ENCODE measurements at regions not wholly inside any gene's neighbourhood (a gene's known extent, or its start where the extent isn't known, plus 50 kb on each side); places are given as distances from the start of the nearest gene placed in this dataset.

DNA sequence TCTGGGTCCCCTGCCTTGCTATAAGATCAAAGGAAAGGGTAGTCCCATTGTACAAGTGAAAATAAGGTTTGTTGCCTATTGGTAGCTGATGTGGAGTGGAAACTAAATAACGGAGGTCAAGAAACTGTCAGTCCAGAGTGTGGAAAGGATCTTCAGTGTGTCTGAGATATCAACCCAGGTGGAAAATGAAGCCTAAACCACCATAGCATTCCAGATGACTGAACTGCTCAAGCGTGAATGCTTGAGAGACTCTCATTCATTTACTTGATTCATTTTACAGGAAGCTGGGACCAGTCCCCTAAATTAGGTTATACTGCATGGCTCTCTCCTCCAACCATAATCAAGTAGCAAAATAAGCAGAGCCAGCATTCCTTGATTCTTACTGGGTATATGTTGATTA lies 116.0 kb upstream of the SLC28A3 start:
- no peak for DNase-seq

DNA sequence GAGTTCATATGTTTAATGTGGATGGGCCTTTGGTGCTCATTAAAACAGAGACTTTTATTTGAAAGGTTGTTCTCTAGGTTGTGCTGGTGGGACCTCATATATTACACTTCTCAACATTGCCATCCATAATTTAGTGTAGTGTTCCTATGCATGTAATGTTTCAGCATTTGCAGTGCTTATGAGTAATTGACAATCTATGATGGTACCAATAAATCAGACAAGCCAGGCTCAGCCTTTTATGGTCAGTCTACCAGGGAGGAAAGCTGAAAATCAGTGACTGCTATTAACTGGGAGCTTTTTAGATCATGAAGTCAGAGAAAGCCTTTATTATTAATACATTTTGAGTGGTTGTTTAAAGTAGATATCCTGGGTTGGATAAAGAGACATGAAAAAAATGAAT lies 120.1 kb upstream of the SLC28A3 start:
- DNase-seq = no peak

DNA sequence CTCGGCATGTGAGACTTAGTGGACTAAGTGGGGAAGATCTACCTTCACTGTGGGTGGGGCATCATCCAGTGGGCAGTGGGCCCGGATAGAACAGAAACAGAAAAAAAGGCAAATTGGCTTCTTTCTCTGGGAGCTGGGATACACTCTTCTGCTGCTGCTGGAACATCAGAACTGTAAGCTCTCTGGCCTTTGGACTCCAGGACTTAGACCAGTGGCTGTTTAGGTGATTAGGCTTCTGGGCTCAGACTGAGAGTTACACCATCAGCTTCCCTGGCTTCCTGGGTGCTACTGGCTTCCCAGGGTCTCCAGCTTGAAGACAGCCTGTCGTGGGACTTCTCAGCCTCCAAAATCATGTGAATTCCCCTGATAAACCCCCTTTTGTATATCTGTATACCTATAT lies 122.7 kb upstream of the SLC28A3 start:
- DNase-seq = no peak

DNA sequence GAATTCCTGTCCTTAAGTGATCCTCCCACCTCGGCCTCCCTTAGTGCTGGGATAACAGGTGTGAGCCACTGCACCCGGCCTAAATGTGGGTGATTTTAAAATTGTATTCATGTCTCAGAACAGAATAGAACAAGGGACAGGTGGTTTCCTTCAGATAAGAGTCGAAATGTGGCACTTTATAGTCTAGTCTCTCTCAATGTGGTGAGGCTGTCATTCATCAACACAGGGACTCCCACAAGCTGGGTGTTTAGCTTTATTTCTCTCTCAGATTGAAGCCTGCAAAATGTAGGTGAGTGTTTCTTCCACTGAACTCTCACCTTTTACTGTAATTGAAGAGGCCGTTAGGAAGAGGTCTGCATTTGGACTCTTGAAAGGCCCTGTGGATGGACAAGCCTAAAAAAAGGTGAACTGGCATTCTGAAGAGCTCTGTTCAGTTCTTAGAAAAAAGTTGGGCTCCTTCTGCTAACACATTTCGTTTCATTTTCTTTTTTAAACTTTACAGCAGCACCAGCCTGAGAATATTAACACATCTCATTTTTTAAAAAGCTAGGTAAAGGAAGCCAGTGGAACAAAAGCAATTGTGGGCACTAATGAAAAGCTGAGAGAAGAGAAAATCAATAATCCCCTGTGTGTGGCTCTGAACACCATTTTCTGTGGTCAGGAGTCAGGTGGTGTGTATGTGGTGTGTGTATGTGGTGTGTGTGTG lies 126.2 kb upstream of the SLC28A3 start:
- no peak for DNase-seq

- no peak for DNase-seq
Observed at GRCh38 chr9:84471816-84472215, 131.3 kb upstream of the SLC28A3 start.

- no peak for DNase-seq
Observed at GRCh38 chr9:84478996-84479395, 138.4 kb upstream of the SLC28A3 start.

GRCh38 chr9:84480071-84480470 lies 139.5 kb upstream of the SLC28A3 start:
- DNase-seq = no peak

DNA sequence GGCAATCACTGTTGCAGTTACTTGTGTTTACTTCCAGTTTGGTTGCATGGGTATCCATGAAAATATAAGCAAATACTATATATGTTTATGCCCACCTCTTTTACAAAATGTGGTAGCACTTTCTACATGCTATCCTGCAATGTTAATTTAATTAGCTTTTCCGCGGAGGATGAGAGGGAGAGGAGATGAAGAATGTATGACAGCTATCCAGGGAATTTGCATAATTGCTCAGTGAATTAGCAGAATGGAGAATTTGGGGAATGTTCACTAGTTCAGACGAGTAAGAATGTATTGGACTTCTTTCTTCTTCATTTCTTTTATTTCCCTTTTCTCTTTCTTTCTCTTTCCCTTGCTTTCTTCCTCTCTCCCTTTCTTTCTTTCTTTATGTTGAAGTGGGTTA lies 140.7 kb upstream of the SLC28A3 start:
- DNase-seq = no peak

GRCh38 chr9:84481636-84482218 lies 141.2 kb upstream of the SLC28A3 start:
- DNase-seq = no peak

GRCh38 chr9:84482607-84483006 lies 142.0 kb upstream of the SLC28A3 start:
- DNase-seq = no peak

GRCh38 chr9:84484172-84484571 lies 143.6 kb upstream of the SLC28A3 start:
- DNase-seq = no peak

GRCh38 chr9:84485539-84485938 lies 145.0 kb upstream of the SLC28A3 start:
- DNase-seq = no peak

DNA sequence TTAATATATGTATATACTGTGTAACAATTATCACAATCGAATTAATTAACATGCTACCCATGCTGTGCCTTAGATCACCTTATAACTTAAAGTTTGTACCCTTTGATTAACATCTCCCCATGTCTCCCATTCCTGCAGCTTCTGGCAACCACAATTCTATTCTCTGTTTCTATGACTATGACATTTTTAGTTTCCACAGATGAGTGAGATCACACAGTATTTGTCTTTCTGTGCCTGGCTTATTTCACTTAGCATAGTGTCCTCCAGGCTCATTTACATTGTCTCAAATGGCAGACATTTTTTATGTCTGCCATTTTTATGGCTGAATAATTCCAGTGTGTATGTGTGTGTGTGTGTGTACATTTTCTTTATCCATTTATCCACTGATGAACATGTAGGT lies 146.1 kb upstream of the SLC28A3 start:
- no peak for DNase-seq

GRCh38 chr9:84490206-84490841 lies 149.8 kb upstream of the SLC28A3 start:
- DNase-seq = no peak

DNA sequence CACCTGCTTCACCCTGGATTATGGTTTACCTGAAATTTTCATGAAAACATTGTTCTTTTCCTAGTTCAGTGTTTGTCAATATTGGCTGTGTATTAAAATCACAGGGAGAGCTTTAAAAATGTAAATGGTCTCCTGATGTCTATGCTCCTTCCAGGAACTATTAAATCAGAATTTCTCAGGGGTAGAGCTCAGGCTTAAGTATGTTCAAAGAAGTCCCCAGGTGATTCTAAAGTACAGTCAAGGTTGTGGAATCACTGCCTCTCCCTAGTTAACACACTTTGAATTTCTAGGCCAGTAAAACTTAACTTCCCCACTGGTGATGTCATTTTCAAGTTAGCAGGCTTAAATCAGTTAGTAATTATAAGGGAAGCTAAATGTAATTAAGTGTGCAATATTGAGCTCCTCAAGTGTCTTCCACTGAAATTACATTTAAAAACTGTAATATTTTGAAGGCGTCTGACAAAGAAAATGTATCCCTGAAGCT lies 150.3 kb upstream of the SLC28A3 start:
- DNase-seq = no peak

DNA sequence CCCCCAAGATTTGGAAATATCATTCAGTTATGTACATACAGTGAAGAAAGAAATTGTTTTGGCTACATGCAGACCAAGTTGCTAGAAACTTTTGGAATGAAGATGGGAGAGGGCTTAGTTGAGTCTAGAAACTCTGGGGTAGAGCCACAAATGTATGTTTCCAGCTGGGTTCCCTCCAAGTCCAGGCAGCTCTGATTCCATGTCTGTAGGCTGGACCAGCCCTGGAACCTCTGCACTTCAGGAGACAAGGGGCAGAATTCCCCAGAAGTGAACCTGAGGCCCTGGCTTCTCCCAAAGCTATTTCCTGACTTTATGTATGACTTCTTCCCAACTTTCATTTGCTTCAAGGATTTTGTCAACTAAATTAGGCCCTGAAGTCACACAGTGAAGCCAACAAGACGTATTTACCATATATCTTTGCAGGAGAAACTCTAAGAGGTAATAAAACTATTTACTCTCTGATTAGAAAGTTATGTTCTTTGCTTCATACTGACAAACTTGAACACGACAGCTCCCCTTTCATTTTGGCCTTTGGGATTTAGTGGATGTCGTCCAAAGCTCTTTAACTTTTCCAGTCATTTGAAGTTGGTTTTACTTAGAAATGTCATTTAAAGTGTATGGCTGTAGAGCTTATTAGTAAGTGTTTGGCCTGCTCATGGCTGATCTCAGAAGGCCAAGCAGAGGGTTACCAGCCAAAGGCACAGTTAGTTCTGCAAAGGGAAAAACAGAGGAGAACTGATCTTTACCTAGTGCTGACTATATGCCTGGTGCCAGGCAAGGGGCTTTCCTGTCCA lies 152.0 kb upstream of the SLC28A3 start:
- no peak for DNase-seq

GRCh38 chr9:84493284-84493947 lies 152.9 kb upstream of the SLC28A3 start:
- DNase-seq = no peak

DNA sequence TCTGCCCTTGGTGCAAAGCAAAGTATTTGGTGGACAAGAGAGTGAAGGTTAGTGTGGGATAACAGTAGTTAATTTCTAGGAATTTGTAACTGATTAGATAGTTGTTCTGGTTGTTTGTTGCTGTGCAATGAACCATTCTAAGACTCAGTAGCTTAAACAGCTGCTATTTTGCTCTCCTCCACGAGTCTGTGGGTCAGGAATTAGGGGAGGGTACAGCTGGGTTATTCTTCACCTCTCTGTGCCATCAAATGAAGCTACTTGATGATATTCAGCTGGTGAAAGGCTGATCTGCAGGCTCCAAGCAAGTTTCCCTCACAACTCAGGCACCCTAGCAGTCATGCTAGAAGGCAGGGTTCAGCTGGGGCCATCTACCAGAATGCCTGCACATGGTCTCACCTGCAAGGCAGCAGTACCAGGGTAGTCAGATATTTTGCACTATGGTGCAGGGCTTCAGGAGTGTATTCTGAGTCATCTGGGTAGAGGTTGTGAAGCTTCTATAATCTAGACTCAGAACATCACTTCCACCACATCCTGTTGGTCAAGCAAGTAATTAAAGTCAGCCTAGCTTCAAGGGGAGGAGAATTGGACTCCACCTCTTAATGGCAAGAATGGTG lies 159.5 kb upstream of the SLC28A3 start:
- no peak for DNase-seq

- no peak for DNase-seq
Observed at GRCh38 chr9:84500826-84501225, 160.3 kb upstream of the SLC28A3 start.

DNA sequence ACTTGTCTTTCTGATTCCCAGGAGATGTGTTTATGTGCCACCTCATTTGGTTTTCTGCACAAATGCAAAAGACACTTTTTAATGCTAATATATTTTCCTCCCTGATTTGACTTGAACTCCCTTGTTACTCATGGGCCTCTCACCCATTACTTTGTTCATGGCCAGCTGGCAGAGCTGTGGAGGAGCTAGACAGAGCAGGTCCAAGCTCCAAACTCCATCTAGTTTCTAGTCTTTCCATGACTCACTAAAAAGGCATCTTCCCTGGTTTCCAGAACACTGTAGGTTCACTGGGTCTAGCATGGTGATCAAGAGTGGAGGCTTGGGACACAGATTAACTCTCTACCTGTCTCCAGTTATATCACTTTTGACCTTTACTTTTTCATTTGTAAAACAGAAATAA lies 161.0 kb upstream of the SLC28A3 start:
- DNase-seq = no peak

DNA sequence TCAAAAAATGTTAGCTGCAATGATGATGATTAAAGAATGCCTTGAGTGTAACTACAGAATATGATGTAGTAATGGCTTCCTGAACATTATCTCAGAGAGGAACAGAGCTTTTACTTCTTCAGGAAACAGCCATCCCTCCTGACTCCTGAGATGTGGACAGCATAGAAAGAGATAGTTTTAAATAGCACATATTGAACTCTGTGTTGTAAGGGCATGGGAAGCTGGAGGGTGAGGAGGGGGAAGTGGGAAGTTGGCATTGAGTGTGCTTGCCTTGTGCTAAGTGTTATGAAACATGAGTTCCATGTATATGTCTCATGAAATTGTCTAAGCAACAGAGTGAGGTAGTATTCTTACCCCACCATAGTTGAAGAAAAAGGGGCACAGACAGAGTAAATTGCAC lies 161.5 kb upstream of the SLC28A3 start:
- DNase-seq = no peak

GRCh38 chr9:84504360-84504759 lies 163.8 kb upstream of the SLC28A3 start:
- peak; percentile 2 for DNase-seq

DNA sequence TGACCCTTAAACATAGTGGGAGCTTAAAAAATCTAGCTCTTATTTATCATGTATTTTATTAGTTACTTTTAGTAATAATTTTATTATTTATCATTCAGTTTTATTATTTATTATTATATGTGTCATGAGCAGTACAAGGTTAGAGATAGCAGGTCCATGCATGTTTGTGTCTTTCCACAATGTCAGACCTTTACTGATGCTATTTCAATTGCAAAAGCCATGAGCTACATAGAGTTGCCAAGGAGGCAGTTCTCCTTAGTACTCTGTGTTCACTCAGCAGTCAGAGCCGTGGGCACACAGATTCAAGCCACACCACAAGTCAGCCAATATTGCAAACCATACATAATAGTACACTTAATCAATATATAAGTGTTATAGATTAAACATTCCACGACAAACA lies 157.9 kb upstream of the NTRK2 start:
- no peak for DNase-seq
